ENCODE measurements at regions not wholly inside any gene's neighbourhood (a gene's known extent, or its start where the extent isn't known, plus 50 kb on each side); places are given as distances from the start of the nearest gene placed in this dataset.

DNA sequence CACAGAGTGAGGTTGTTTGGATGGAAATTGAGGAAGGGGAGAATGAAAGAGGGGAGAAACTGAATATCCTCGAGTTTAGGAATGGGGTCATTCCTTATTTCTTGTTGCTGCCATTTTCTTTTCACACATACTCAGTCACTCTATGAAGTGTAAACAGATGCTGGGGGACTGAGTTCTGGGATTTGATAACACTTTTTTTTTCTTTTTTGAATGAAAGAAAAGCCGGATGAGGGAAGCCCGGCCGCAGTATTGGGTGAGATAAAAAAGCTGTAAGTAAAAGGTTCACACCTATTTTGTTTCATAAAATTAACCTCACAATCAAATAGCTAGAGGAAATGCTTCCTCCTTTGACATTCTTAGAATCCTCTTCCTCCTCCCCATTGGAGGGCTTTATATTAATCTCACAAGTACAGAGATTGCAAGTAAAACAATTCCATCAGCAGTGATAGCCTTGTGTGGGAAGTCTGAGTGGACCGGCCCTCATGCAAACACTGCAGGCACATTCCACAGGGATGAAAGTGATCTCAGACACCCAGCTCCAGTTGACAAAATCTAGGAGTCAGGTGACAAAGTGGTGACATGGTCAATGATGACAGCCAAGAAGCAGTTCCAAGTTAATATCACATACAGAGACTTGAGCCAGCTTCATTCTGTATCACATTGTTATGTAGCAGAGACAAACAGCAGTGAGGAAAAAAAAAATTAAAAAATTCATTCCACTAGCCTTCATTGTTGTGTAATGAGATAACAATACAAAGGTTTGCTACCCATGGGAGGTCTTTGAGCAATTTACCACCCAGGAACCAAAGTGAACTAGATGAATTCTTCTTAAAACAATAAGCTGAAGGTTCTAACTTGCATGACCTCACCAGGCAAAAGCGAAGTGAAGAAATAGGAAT is 391.1 kb upstream of the HSF2 start:
- TF ChIP-seq BHLHE40 (IDR thresholded peaks at IDR 0.05; ENCODE audit: low read depth, low read length): no peak
- TF ChIP-seq, protein P1, sequence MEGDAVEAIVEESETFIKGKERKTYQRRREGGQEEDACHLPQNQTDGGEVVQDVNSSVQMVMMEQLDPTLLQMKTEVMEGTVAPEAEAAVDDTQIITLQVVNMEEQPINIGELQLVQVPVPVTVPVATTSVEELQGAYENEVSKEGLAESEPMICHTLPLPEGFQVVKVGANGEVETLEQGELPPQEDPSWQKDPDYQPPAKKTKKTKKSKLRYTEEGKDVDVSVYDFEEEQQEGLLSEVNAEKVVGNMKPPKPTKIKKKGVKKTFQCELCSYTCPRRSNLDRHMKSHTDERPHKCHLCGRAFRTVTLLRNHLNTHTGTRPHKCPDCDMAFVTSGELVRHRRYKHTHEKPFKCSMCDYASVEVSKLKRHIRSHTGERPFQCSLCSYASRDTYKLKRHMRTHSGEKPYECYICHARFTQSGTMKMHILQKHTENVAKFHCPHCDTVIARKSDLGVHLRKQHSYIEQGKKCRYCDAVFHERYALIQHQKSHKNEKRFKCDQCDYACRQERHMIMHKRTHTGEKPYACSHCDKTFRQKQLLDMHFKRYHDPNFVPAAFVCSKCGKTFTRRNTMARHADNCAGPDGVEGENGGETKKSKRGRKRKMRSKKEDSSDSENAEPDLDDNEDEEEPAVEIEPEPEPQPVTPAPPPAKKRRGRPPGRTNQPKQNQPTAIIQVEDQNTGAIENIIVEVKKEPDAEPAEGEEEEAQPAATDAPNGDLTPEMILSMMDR (IDR thresholded peaks at IDR 0.05): no peak
- no peak for TF ChIP-seq POLR2A (IDR thresholded peaks at IDR 0.05; ENCODE audit: low read length)
- no peak for TF ChIP-seq CEBPB (IDR thresholded peaks at IDR 0.05)
- no peak for TF ChIP-seq KDM5A (IDR thresholded peaks at IDR 0.05)
- TF ChIP-seq, protein P2, sequence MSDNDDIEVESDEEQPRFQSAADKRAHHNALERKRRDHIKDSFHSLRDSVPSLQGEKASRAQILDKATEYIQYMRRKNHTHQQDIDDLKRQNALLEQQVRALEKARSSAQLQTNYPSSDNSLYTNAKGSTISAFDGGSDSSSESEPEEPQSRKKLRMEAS (IDR thresholded peaks at IDR 0.05): no peak
- no peak for TF ChIP-seq MAZ (IDR thresholded peaks at IDR 0.05; ENCODE audit: borderline replicate concordance, low read depth, low read length)
- no peak for TF ChIP-seq POLR2AphosphoS2 (conservative IDR thresholded peaks at IDR 0.05; ENCODE audit: low read length)
- TF ChIP-seq SREBF2 (IDR thresholded peaks at IDR 0.05): no peak
- TF ChIP-seq CHD2 (IDR thresholded peaks at IDR 0.05; ENCODE audit: low read length, partially characterized antibody): no peak
- no peak for TF ChIP-seq SMC3 (IDR thresholded peaks at IDR 0.05)
- TF ChIP-seq EP300 (IDR thresholded peaks at IDR 0.05): no peak

Data from A549 (cell line).